Gastrocnemius medialis (tissue), 4 donors: ENCODE measurements at regions not wholly inside any gene's neighbourhood (a gene's known extent, or its start where the extent isn't known, plus 50 kb on each side); places are given as distances from the start of the nearest gene placed in this dataset.

Experiments
- POLR2A ChIP-seq, 2 donors: fragments of 450-650 bp; IDR thresholded peaks; one replicate each; pipeline ENCODE4 v1.6.1; 2017; ENCODE audit warnings: antibody characterized with exemption in 2 of 2, mild to moderate bottlenecking in 2 of 2, moderate library complexity in 2 of 2
- TF ChIP-seq, protein P1 (sequence below), 5 experiments: fragments of 450-650 bp in 3 of 5; fragments of 200-600 bp in 2 of 5; sonication (generic) in 2 of 5; IDR thresholded peaks in 4 of 5; conservative IDR thresholded peaks in 1 of 5; 1 replicate in 4 of 5; 2 replicates in 1 of 5; pipeline ENCODE4 v1.5.1; 2016 to 2019; ENCODE audit warnings: antibody characterized with exemption in 5 of 5, mild to moderate bottlenecking in 3 of 5, moderate library complexity in 3 of 5

GRCh38 chr10:109762555-109762954 lies 160.8 kb downstream of the XPNPEP1 start:
- no peak for TF ChIP-seq POLR2A (IDR thresholded peaks at IDR 0.05)
- TF ChIP-seq, protein P1, sequence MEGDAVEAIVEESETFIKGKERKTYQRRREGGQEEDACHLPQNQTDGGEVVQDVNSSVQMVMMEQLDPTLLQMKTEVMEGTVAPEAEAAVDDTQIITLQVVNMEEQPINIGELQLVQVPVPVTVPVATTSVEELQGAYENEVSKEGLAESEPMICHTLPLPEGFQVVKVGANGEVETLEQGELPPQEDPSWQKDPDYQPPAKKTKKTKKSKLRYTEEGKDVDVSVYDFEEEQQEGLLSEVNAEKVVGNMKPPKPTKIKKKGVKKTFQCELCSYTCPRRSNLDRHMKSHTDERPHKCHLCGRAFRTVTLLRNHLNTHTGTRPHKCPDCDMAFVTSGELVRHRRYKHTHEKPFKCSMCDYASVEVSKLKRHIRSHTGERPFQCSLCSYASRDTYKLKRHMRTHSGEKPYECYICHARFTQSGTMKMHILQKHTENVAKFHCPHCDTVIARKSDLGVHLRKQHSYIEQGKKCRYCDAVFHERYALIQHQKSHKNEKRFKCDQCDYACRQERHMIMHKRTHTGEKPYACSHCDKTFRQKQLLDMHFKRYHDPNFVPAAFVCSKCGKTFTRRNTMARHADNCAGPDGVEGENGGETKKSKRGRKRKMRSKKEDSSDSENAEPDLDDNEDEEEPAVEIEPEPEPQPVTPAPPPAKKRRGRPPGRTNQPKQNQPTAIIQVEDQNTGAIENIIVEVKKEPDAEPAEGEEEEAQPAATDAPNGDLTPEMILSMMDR (IDR thresholded peaks at IDR 0.05 in 4 of 5, conservative IDR thresholded peaks at IDR 0.05 in 1 of 5) = no peak
